H54 (cell line): ENCODE measurements at regions not wholly inside any gene's neighbourhood (a gene's known extent, or its start where the extent isn't known, plus 50 kb on each side); places are given as distances from the start of the nearest gene placed in this dataset.

Experiments
- DNase-seq: peaks from one replicate; pipeline ENCODE4 v3.0.0; 2011; ENCODE audit warnings: low spot score, mixed read lengths; ENCODE audit not compliant: insufficient read length
- FAIRE-seq: peaks from 3 replicates; lab custom pipeline; 2011; peaks lifted over from hg19 to GRCh38; lab: Jason Lieb, UNC
- POLR2A ChIP-seq: IDR thresholded peaks from 2 replicates; pipeline ENCODE4 v1.6.1; 2011; ENCODE audit warnings: low read depth, mild to moderate bottlenecking, low read length

- FAIRE-seq (no peak), DNase-seq (no peak)
These were observed 557.3 kb upstream of the MAP3K7 start for GRCh38 chr6:91144126-91144525.

GRCh38 chr6:91142154-91142553 lies 555.3 kb upstream of the MAP3K7 start:
- DNase-seq (no peak), FAIRE-seq (no peak)
- TF ChIP-seq POLR2A, result no peak

More at GRCh38 chr6:91144126-91144525, 557.3 kb upstream of the MAP3K7 start:
- TF ChIP-seq POLR2A, result no peak

- no peak for FAIRE-seq
- TF ChIP-seq POLR2A, result no peak
- no peak for DNase-seq
These were observed 554.5 kb upstream of the MAP3K7 start for GRCh38 chr6:91141346-91141745.

GRCh38 chr6:91140449-91140848 lies 553.6 kb upstream of the MAP3K7 start:
- no peak for DNase-seq
- FAIRE-seq, result no peak
- no peak for TF ChIP-seq POLR2A

- no peak for TF ChIP-seq POLR2A
- no peak for FAIRE-seq
- no peak for DNase-seq
These were observed 550.4 kb upstream of the MAP3K7 start for GRCh38 chr6:91137286-91137685.

GRCh38 chr6:91135406-91136103 lies 548.7 kb upstream of the MAP3K7 start:
- no peak for TF ChIP-seq POLR2A
- DNase-seq (no peak), FAIRE-seq (no peak)

- no peak for DNase-seq
- no peak for FAIRE-seq
- no peak for TF ChIP-seq POLR2A
These were observed 545.6 kb upstream of the MAP3K7 start for GRCh38 chr6:91132461-91132860.

GRCh38 chr6:91130126-91130525 lies 543.3 kb upstream of the MAP3K7 start:
- no peak for DNase-seq
- FAIRE-seq, result no peak
- TF ChIP-seq POLR2A, result no peak

GRCh38 chr6:91127752-91128151 lies 540.9 kb upstream of the MAP3K7 start:
- no peak for DNase-seq
- no peak for TF ChIP-seq POLR2A
- FAIRE-seq, result no peak

- FAIRE-seq, result no peak
- no peak for DNase-seq
- TF ChIP-seq POLR2A, result no peak
These were observed 540.0 kb upstream of the MAP3K7 start for GRCh38 chr6:91126876-91127275.

- FAIRE-seq, result no peak
- DNase-seq, result no peak
- TF ChIP-seq POLR2A, result no peak
These were observed 530.7 kb upstream of the MAP3K7 start for GRCh38 chr6:91117550-91117949.

- TF ChIP-seq POLR2A, result no peak
- DNase-seq, result no peak
- no peak for FAIRE-seq
These were observed 527.3 kb upstream of the MAP3K7 start for GRCh38 chr6:91114123-91114708.

- DNase-seq, result no peak
- no peak for FAIRE-seq
- no peak for TF ChIP-seq POLR2A
These were observed 519.2 kb upstream of the MAP3K7 start for GRCh38 chr6:91106083-91106482.

GRCh38 chr6:91105532-91105931 lies 518.7 kb upstream of the MAP3K7 start:
- no peak for FAIRE-seq
- TF ChIP-seq POLR2A, result no peak
- no peak for DNase-seq

GRCh38 chr6:91099479-91099878 lies 512.6 kb upstream of the MAP3K7 start:
- FAIRE-seq (no peak), DNase-seq (no peak)
- TF ChIP-seq POLR2A, result no peak

GRCh38 chr6:91098006-91098405 lies 511.1 kb upstream of the MAP3K7 start:
- no peak for FAIRE-seq
- no peak for TF ChIP-seq POLR2A
- DNase-seq, result no peak
